ENCODE measurements at regions not wholly inside any gene's neighbourhood (a gene's known extent, or its start where the extent isn't known, plus 50 kb on each side); places are given as distances from the start of the nearest gene placed in this dataset.
"Not testable (repeated sequence)": the region's sequence is repeated elsewhere in the genome, so short reads cannot be mapped to it uniquely, and the experiment has no call there.

DNA sequence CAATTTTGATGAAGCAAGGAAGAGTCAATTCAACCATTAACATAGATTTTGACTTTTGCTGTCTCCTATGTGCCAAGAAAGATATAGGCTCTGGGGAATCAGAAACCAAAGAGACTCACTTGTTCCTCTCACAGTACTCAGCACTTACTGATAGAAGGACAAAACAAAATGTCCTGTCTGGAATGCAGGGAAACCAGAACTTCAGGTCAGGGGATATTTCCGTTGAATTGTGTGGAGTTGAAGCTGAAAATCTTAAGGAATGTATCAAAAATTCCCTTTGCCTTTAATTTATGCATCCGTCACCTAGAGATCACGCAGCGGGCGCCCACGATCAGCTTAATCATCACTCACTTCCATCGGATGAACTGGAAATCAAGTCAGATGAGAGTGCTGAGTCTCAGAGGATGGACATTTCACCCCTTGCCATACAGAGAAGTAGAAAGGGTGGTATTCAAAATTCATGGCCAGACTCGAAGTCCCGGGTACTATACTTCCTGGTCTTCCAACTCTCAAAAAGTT is 63.2 kb upstream of the ALDH3B2 start:
- H3K27ac Mint-ChIP-seq; H3K36me3 Mint-ChIP-seq (ENCODE audit: low read depth); H3K9me3 Mint-ChIP-seq; H3K4me1 Mint-ChIP-seq (ENCODE audit: low read depth); H3K4me3 Mint-ChIP-seq: not testable (repeated sequence)
- peaks cover 11% of the 10 kb centered on the region for H3K27me3 Mint-ChIP-seq (ENCODE audit: low read depth)

DNA sequence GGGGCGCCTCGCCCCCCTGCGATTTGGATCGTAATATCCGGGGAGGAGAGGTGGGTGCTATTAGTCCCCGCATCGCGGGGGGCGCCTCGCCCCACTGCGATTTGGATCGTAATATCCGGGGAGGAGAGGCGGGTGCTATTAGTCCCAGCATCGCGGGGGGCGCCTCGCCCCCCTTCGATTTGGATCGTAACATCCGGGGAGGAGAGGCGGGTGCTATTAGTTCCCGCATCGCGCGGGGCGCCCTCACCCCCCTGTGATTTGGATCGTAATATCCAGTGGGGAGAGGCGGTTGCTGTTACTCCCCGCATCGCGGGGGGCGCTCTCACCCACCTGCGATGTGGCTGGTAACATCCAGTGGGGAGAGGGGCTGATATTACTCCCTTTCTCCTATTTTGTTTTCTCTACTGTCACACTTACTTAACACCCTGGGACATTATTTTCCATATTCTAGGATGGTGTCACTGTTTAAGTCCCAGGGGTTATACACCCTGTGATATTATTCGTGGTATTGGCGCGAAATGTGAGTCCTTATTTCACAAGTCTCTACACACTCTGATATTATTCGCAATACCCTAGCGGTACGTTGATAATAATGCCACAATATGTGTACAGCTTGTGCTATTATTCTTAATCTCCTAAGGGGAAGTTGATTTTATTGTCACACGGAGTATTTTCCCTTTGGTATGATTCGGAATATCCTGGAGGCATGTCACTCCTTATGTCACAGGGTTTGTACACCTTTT is 57.8 kb upstream of the ALDH3B2 start:
- Mint-ChIP-seq H3K9me3 (no peaks in the 10 kb centered on the region), H3K27ac (no peak overlapping the region), H3K4me3 (no peak overlapping the region), H3K4me1 (ENCODE audit: low read depth) (peaks cover 10% of the 10 kb centered on the region), H3K27me3 (ENCODE audit: low read depth) (peaks cover 20% of the 10 kb centered on the region), H3K36me3 (ENCODE audit: low read depth) (no peaks in the 10 kb centered on the region)

DNA sequence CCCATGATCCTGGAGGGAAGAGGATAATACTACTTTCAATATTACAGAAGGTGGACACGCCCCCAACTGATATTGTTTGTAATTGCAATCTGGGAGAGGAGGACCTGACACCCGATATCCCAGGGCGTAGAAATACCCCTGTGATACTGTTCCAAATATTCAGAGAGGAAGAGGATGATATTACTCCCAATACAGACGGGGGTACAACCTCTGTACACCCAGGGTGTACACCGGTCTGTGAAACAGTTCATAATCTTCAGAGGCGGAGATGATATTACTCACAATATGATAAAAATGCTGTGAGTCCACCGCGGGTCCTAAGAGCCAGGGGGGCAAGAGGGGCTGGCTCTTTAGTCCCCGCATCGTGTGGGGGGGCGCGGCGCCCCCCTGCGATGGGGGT is 57.2 kb upstream of the ALDH3B2 start:
- H3K4me1 Mint-ChIP-seq (ENCODE audit: low read depth) = peaks cover 13% of the 10 kb centered on the region
- no peak overlapping the region for H3K27ac Mint-ChIP-seq
- H3K27me3 Mint-ChIP-seq (ENCODE audit: low read depth) = peaks cover 18% of the 10 kb centered on the region
- H3K9me3 Mint-ChIP-seq = no peaks in the 10 kb centered on the region
- no peak overlapping the region for H3K4me3 Mint-ChIP-seq
- H3K36me3 Mint-ChIP-seq (ENCODE audit: low read depth) = no peaks in the 10 kb centered on the region

DNA sequence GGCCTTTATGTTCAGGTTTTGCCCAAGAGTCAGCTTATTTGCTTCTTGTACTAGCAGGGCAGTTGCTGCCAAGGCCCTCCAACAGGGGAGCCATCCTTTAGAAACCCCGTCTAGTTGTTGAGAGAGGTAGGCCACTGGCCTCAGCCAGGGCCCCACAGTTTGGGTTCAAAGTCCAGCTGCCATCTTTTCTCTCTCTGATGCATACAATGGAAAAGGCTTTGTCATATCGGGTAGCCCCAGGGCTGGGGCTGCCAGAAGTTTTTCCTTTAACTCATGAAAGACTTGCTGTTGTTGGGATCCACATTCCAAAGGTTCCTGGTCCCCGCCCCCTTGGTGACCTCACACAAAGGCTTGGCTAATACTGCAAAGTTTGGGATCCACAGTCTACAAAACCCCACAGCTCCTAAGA is 53.7 kb upstream of the ALDH3B2 start:
- not testable (repeated sequence) for H3K27ac Mint-ChIP-seq, H3K4me3 Mint-ChIP-seq

DNA sequence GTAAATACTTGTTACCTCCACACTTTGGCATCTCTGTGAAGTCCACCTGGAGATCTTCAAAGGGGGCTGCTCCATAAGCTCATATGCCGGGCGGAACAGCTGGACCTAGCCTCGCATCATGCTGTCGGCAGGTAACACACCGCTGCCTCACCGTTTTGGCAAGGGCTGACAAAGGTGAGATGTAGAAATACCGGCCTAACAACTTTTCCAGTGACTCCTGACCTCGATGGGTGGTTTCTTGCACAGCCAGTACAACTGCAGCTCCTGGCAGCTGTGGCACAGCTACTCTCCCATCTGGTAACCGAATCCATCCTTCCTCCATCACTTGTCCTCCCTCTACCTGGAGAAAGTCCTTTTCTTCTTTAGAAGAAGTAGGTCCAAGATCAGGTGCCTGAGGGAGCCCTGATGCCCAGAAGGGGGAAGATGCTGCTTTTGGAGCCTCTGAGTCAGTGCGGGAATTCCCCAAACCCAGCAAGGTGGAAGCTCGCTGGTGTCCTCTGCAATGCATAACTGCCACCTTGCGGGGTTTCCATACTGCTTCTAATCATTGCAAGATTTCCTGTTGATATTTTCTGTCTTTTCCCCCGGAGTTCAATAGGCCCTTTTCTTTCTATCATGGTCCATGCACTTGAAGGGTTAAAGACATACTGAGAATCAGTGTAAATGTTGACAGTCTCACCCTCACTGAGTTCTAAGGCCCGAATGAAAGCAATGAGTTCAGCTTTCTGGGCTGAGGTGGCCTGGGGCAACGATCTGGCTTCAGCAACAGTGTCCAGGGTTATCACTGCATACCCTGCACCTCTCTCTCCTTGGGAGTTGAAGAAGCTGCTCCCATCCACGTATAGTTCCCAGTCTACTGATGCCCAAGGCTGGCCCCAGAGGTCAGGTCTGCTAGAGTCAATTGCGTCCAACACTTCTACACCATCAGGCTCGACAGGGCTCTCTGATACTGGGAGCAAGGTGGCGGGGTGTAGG is 52.9 kb upstream of the ALDH3B2 start:
- Mint-ChIP-seq H3K4me1 (ENCODE audit: low read depth) (peaks cover 13% of the 10 kb centered on the region), H3K27ac (peak overlapping the region; percentile 16)
- H3K9me3 Mint-ChIP-seq; H3K36me3 Mint-ChIP-seq (ENCODE audit: low read depth); H3K4me3 Mint-ChIP-seq; H3K27me3 Mint-ChIP-seq (ENCODE audit: low read depth): not testable (repeated sequence)

More for the DNA sequence above, 53.7 kb upstream of the ALDH3B2 start:
- peaks cover 13% of the 10 kb centered on the region for H3K4me1 Mint-ChIP-seq (ENCODE audit: low read depth)
- H3K9me3 Mint-ChIP-seq; H3K36me3 Mint-ChIP-seq (ENCODE audit: low read depth): not testable (repeated sequence)
- peaks cover 10% of the 10 kb centered on the region for H3K27me3 Mint-ChIP-seq (ENCODE audit: low read depth)
